ENCODE measurements at regions not wholly inside any gene's neighbourhood (a gene's known extent, or its start where the extent isn't known, plus 50 kb on each side); places are given as distances from the start of the nearest gene placed in this dataset.

- no CpG with 5 or more reads among the region's 1 CpG for WGBS (ENCODE audit: insufficient coverage)
Observed at GRCh38 chr4:81665649-81666048, 193.9 kb upstream of the RASGEF1B start.

GRCh38 chr4:81665045-81665444 is 193.3 kb upstream of the RASGEF1B start:
- H4K20me1 ChIP-seq (ENCODE audit: insufficient read depth, low read length): no peaks in the 10 kb centered on the region
- no peak overlapping the region for H3K9ac ChIP-seq (ENCODE audit: insufficient read depth, low read length, poor library complexity, severe bottlenecking)
- no peak overlapping the region for H2AFZ ChIP-seq (ENCODE audit: insufficient read depth, low read depth, low read length, poor library complexity, severe bottlenecking)
- no peak overlapping the region for H3K4me3 Mint-ChIP-seq
- H3K9me3 ChIP-seq (replicated peaks in 1 of 2; ENCODE audit: control insufficient read depth in 1 of 2, insufficient read depth in 1 of 2, low read length in 2 of 2): no peaks in the 10 kb centered on the region
- no peaks in the 10 kb centered on the region for H3K27me3 ChIP-seq (ENCODE audit: control insufficient read depth in 2 of 2, insufficient read depth in 2 of 2, low read length in 2 of 2)
- no peak overlapping the region for H3K4me2 ChIP-seq (replicated peaks; ENCODE audit: extremely low read depth, low read length, poor library complexity, severe bottlenecking)
- H3K36me3 Mint-ChIP-seq: no peaks in the 10 kb centered on the region
- H3K27me3 Mint-ChIP-seq (ENCODE audit: low read depth in 3 of 3): no peaks in the 10 kb centered on the region
- intact Hi-C loops (cut with micrococcal nuclease): no loop called here
- no peaks in the 10 kb centered on the region for H3K79me2 ChIP-seq (ENCODE audit: insufficient read depth, low read length)
- no peaks in the 10 kb centered on the region for H3K36me3 ChIP-seq (replicated peaks in 1 of 2; ENCODE audit: control insufficient read depth in 1 of 2, insufficient read depth in 2 of 2, low read length in 2 of 2)
- H3K27ac Mint-ChIP-seq: no peak overlapping the region
- H3K4me1 Mint-ChIP-seq: no peaks in the 10 kb centered on the region
- H3K4me1 ChIP-seq (ENCODE audit: control insufficient read depth in 1 of 2, insufficient read depth in 2 of 2, low read length in 2 of 2): no peaks in the 10 kb centered on the region
- H3K4me3 ChIP-seq (replicated peaks in 1 of 3; ENCODE audit: low read depth in 2 of 3, low read length in 3 of 3): no peak overlapping the region
- DNase-seq: no peak
- H3K27ac ChIP-seq (ENCODE audit: low read depth in 1 of 2, low read length in 2 of 2): no peak overlapping the region
- H3K9me3 Mint-ChIP-seq: peaks cover 0 to 3% (median 0%) of the 10 kb centered on the region in 7 donors
- no peak for TF ChIP-seq CTCF (IDR thresholded peaks at IDR 0.05)

More at GRCh38 chr4:81665649-81666048, 193.9 kb upstream of the RASGEF1B start:
- Mint-ChIP-seq H3K36me3 (no peaks in the 10 kb centered on the region), H3K4me1 (no peaks in the 10 kb centered on the region), H3K9me3 (peaks cover 0 to 3% (median 0%) of the 10 kb centered on the region in 7 donors), H3K27ac (no peak overlapping the region), H3K4me3 (no peak overlapping the region), H3K27me3 (ENCODE audit: low read depth in 3 of 3) (no peaks in the 10 kb centered on the region)
- Histone ChIP-seq H3K27me3 (ENCODE audit: control insufficient read depth in 2 of 2, insufficient read depth in 2 of 2, low read length in 2 of 2) (no peaks in the 10 kb centered on the region), H3K9ac (ENCODE audit: insufficient read depth, low read length, poor library complexity, severe bottlenecking) (no peak overlapping the region), H4K20me1 (ENCODE audit: insufficient read depth, low read length) (no peaks in the 10 kb centered on the region), H3K36me3 (replicated peaks in 1 of 2; ENCODE audit: control insufficient read depth in 1 of 2, insufficient read depth in 2 of 2, low read length in 2 of 2) (no peaks in the 10 kb centered on the region), H3K9me3 (replicated peaks in 1 of 2; ENCODE audit: control insufficient read depth in 1 of 2, insufficient read depth in 1 of 2, low read length in 2 of 2) (no peaks in the 10 kb centered on the region), H3K4me2 (replicated peaks; ENCODE audit: extremely low read depth, low read length, poor library complexity, severe bottlenecking) (no peak overlapping the region), H3K4me3 (replicated peaks in 1 of 3; ENCODE audit: low read depth in 2 of 3, low read length in 3 of 3) (no peak overlapping the region), H2AFZ (ENCODE audit: insufficient read depth, low read depth, low read length, poor library complexity, severe bottlenecking) (no peak overlapping the region), H3K4me1 (ENCODE audit: control insufficient read depth in 1 of 2, insufficient read depth in 2 of 2, low read length in 2 of 2) (no peaks in the 10 kb centered on the region), H3K27ac (ENCODE audit: low read depth in 1 of 2, low read length in 2 of 2) (no peak overlapping the region), H3K79me2 (ENCODE audit: insufficient read depth, low read length) (no peaks in the 10 kb centered on the region)
- TF ChIP-seq CTCF (IDR thresholded peaks at IDR 0.05): no peak
- no peak for DNase-seq
- intact Hi-C loops (cut with micrococcal nuclease): no loop called here

Data from CD14-positive monocyte (primary cell).